GM23338 (cell line): ENCODE measurements at regions not wholly inside any gene's neighbourhood (a gene's known extent, or its start where the extent isn't known, plus 50 kb on each side); places are given as distances from the start of the nearest gene placed in this dataset.

ENCODE experiments used
- CREB1 ChIP-seq: fragments of 250-450 bp; sonication (Bioruptor Pico); IDR thresholded peaks from 2 replicates; pipeline ENCODE4 v1.5.0; 2020; ENCODE audit warnings: low read depth, mild to moderate bottlenecking, moderate library complexity
- EZH2 ChIP-seq: fragments of 200-600 bp; sonication (generic); IDR thresholded peaks from one replicate; pipeline ENCODE4 v1.8.0; 2017; ENCODE audit warnings: antibody characterized with exemption, mild to moderate bottlenecking, low read depth; ENCODE audit not compliant: unreplicated experiment
- EZH2phosphoT487 ChIP-seq: fragments of 200-600 bp; sonication (generic); IDR thresholded peaks from one replicate; pipeline ENCODE4 v1.8.1; 2018; ENCODE audit warnings: antibody characterized with exemption; ENCODE audit not compliant: unreplicated experiment
- JUNB ChIP-seq: IDR thresholded peaks from one replicate; pipeline ENCODE4 v1.6.1; 2016; ENCODE audit warnings: antibody characterized with exemption; ENCODE audit not compliant: unreplicated experiment
- NANOG ChIP-seq: IDR thresholded peaks from 2 replicates; pipeline ENCODE4 v1.6.1; 2016; ENCODE audit warnings: antibody characterized with exemption, borderline replicate concordance
- POLR2AphosphoS5 ChIP-seq: IDR thresholded peaks from 2 replicates; pipeline ENCODE4 v1.6.1; 2016; ENCODE audit warnings: antibody characterized with exemption, low read depth
- ZNF114 ChIP-seq: fragments of 250-450 bp; sonication (Bioruptor Pico); IDR thresholded peaks from 2 replicates; pipeline ENCODE4 v1.5.0; 2020; ENCODE audit warnings: mild to moderate bottlenecking, moderate library complexity
- ZNF331 ChIP-seq: fragments of 250-450 bp; sonication (Bioruptor Pico); IDR thresholded peaks from 2 replicates; pipeline ENCODE4 v1.5.0; 2020; ENCODE audit warnings: low read depth, mild to moderate bottlenecking, moderate library complexity
- ZNF462 ChIP-seq: fragments of 250-450 bp; sonication (Bioruptor Pico); IDR thresholded peaks from 2 replicates; pipeline ENCODE4 v1.5.0; 2020; ENCODE audit warnings: mild to moderate bottlenecking, moderate library complexity
- TF ChIP-seq, protein P1 (sequence below), 2 experiments: fragments of 200-600 bp in 1 of 2; sonication (generic) in 1 of 2; conservative IDR thresholded peaks; 2 replicates each; pipeline versions ENCODE4 v1.5.1 to v1.6.1; 2016 to 2017; ENCODE audit warnings: antibody characterized with exemption in 2 of 2, low read depth in 2 of 2, mild to moderate bottlenecking in 2 of 2, moderate library complexity in 1 of 2
- TF ChIP-seq, protein P2 (sequence below): IDR thresholded peaks from one replicate; pipeline ENCODE4 v1.6.1; 2018; ENCODE audit warnings: antibody characterized with exemption; ENCODE audit not compliant: unreplicated experiment
- TF ChIP-seq, protein P3 (sequence below): IDR thresholded peaks from 2 replicates; pipeline ENCODE4 v1.6.1; 2016; ENCODE audit warnings: antibody characterized with exemption

- TF ChIP-seq, protein P1, sequence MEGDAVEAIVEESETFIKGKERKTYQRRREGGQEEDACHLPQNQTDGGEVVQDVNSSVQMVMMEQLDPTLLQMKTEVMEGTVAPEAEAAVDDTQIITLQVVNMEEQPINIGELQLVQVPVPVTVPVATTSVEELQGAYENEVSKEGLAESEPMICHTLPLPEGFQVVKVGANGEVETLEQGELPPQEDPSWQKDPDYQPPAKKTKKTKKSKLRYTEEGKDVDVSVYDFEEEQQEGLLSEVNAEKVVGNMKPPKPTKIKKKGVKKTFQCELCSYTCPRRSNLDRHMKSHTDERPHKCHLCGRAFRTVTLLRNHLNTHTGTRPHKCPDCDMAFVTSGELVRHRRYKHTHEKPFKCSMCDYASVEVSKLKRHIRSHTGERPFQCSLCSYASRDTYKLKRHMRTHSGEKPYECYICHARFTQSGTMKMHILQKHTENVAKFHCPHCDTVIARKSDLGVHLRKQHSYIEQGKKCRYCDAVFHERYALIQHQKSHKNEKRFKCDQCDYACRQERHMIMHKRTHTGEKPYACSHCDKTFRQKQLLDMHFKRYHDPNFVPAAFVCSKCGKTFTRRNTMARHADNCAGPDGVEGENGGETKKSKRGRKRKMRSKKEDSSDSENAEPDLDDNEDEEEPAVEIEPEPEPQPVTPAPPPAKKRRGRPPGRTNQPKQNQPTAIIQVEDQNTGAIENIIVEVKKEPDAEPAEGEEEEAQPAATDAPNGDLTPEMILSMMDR (conservative IDR thresholded peaks at IDR 0.05; ENCODE audit: low read depth in 2 of 2) = no peak
- no peak for TF ChIP-seq EZH2
- no peak for TF ChIP-seq JUNB
- no peak for TF ChIP-seq EZH2phosphoT487
- TF ChIP-seq POLR2AphosphoS5 = no peak
- TF ChIP-seq, protein P2, sequence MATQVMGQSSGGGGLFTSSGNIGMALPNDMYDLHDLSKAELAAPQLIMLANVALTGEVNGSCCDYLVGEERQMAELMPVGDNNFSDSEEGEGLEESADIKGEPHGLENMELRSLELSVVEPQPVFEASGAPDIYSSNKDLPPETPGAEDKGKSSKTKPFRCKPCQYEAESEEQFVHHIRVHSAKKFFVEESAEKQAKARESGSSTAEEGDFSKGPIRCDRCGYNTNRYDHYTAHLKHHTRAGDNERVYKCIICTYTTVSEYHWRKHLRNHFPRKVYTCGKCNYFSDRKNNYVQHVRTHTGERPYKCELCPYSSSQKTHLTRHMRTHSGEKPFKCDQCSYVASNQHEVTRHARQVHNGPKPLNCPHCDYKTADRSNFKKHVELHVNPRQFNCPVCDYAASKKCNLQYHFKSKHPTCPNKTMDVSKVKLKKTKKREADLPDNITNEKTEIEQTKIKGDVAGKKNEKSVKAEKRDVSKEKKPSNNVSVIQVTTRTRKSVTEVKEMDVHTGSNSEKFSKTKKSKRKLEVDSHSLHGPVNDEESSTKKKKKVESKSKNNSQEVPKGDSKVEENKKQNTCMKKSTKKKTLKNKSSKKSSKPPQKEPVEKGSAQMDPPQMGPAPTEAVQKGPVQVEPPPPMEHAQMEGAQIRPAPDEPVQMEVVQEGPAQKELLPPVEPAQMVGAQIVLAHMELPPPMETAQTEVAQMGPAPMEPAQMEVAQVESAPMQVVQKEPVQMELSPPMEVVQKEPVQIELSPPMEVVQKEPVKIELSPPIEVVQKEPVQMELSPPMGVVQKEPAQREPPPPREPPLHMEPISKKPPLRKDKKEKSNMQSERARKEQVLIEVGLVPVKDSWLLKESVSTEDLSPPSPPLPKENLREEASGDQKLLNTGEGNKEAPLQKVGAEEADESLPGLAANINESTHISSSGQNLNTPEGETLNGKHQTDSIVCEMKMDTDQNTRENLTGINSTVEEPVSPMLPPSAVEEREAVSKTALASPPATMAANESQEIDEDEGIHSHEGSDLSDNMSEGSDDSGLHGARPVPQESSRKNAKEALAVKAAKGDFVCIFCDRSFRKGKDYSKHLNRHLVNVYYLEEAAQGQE = no peak
- no peak for TF ChIP-seq CREB1
- no peak for TF ChIP-seq ZNF114 (CRISPR knock-in tag)
- TF ChIP-seq ZNF331 (CRISPR knock-in tag) = no peak
- no peak for TF ChIP-seq ZNF462 (CRISPR knock-in tag)
- TF ChIP-seq, protein P3, sequence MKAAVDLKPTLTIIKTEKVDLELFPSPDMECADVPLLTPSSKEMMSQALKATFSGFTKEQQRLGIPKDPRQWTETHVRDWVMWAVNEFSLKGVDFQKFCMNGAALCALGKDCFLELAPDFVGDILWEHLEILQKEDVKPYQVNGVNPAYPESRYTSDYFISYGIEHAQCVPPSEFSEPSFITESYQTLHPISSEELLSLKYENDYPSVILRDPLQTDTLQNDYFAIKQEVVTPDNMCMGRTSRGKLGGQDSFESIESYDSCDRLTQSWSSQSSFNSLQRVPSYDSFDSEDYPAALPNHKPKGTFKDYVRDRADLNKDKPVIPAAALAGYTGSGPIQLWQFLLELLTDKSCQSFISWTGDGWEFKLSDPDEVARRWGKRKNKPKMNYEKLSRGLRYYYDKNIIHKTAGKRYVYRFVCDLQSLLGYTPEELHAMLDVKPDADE = no peak
- no peak for TF ChIP-seq NANOG
These were observed 387.5 kb upstream of the SOX11 start for GRCh38 chr2:5304640-5305039.
